ENCODE measurements at regions not wholly inside any gene's neighbourhood (a gene's known extent, or its start where the extent isn't known, plus 50 kb on each side); places are given as distances from the start of the nearest gene placed in this dataset.

DNA sequence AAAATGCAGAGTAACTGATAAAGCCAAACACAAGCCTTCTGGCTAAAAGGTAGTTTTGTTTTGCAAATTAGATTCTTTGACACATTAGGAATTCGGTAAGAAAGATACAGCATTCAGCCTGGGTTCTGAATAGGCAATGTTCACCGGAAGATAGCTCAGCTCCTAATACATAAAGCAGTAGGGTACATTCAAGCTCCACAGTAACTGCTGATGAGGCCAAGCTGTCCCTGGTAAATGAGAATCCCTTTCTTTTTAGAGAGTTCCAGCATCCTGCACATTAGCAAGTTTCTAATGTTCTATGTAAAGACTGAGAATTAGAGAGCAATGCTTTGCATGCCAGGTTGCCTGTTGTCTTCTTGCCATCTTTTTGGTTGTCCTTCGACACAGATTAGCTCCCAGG lies 316.3 kb upstream of the SLC14A2 start:
- Histone ChIP-seq H3K9ac (ENCODE audit: low read depth in 2 of 2, low read length in 2 of 2) (no peak overlapping the region), H3K4me3 (no peak overlapping the region), H3K27ac (no peak overlapping the region), H3K4me1 (no peaks in the 10 kb centered on the region), H3K36me3 (no peaks in the 10 kb centered on the region), H3K27me3 (no peaks in the 10 kb centered on the region), H3K9me3 (no peaks in the 10 kb centered on the region)
- TF ChIP-seq, protein P1, sequence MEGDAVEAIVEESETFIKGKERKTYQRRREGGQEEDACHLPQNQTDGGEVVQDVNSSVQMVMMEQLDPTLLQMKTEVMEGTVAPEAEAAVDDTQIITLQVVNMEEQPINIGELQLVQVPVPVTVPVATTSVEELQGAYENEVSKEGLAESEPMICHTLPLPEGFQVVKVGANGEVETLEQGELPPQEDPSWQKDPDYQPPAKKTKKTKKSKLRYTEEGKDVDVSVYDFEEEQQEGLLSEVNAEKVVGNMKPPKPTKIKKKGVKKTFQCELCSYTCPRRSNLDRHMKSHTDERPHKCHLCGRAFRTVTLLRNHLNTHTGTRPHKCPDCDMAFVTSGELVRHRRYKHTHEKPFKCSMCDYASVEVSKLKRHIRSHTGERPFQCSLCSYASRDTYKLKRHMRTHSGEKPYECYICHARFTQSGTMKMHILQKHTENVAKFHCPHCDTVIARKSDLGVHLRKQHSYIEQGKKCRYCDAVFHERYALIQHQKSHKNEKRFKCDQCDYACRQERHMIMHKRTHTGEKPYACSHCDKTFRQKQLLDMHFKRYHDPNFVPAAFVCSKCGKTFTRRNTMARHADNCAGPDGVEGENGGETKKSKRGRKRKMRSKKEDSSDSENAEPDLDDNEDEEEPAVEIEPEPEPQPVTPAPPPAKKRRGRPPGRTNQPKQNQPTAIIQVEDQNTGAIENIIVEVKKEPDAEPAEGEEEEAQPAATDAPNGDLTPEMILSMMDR (IDR thresholded peaks at IDR 0.05): no peak
- DNase-seq: no peak
- intact Hi-C loops (cut with DNase I): no loop called here

DNA sequence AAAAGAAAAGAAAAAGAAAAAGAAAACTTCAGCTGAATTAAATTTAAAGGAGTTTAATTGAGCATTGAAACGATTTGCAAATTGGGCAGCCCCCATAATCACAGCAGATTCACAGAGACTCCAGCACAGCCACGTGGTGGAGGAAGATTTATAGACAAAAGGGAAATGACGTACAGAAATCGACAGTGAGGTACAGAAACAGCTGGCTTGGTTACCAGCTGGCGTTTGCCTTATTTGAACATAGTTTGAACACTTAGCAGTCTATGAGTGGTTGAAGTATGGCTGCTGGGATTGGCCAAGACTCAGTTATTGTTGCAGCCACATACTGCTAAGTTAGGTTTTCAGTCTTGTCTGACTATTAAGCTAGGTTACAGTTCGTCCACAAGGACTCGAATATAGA lies 312.2 kb upstream of the SLC14A2 start:
- intact Hi-C loops (cut with DNase I): no loop called here
- Histone ChIP-seq H3K27me3 (no peaks in the 10 kb centered on the region), H3K9me3 (no peaks in the 10 kb centered on the region), H3K27ac (no peak overlapping the region), H3K36me3 (no peaks in the 10 kb centered on the region), H3K4me1 (no peaks in the 10 kb centered on the region), H3K9ac (ENCODE audit: low read depth in 2 of 2, low read length in 2 of 2) (no peak overlapping the region), H3K4me3 (no peak overlapping the region)
- no peak for DNase-seq
- TF ChIP-seq, protein P1 (IDR thresholded peaks at IDR 0.05): no peak

DNA sequence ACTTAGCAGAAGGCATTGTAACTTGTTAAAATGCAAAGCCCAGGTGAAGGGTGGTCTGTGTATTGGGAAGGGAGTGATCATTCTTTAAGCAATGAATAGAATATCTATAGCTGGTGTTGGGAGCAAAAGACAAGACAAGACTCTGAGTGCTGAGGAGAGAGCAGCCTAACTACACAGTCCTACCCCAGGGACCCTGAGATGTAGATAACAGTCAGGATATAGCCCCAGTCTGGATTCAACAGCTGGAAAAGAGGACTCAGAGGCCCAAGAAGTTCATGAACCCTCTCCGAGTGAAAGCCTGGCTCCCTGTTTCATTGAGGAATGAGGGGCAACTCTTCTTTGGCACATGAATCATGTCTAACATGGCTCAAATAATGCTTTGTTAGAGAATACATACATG lies 310.7 kb upstream of the SLC14A2 start:
- H3K4me3 ChIP-seq: no peak overlapping the region
- DNase-seq: no peak
- H3K4me1 ChIP-seq: no peaks in the 10 kb centered on the region
- H3K27ac ChIP-seq: no peak overlapping the region
- TF ChIP-seq, protein P1 (IDR thresholded peaks at IDR 0.05): no peak
- no peaks in the 10 kb centered on the region for H3K36me3 ChIP-seq
- H3K27me3 ChIP-seq: no peaks in the 10 kb centered on the region
- H3K9ac ChIP-seq (ENCODE audit: low read depth in 2 of 2, low read length in 2 of 2): no peak overlapping the region
- no peaks in the 10 kb centered on the region for H3K9me3 ChIP-seq
- intact Hi-C loops (cut with DNase I): no loop called here

DNA sequence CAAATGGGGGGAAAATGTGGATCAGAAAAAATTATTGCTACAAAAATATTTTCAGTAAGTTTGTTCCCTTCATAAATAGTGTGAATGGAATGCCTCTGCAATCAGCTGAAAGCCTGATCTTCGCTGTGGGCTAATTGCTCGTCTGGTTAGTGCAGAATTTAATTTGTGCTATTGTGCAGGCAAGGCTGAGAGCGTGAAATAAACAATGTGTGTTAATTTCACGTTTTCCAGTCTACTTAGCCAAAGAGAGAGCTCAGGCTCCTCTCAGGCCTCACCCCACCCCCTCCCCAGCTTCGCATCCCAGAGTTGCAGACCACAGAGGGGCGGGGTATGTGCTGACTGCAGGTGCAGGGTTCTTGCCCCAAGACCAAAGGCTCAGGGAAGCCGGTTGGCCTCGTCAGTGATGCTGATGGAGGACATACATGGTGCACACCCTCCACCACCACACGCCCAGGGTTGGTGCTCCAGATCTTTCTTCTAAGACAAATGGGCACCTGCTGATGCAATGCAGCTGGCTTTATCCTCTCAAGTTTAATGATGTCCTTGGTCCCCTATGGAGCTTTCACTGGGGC lies 302.6 kb upstream of the SLC14A2 start:
- no peak overlapping the region for H3K4me3 ChIP-seq
- no peaks in the 10 kb centered on the region for H3K9me3 ChIP-seq
- intact Hi-C loops (cut with DNase I): no loop called here
- H3K9ac ChIP-seq (ENCODE audit: low read depth in 2 of 2, low read length in 2 of 2): no peak overlapping the region
- H3K36me3 ChIP-seq: no peaks in the 10 kb centered on the region
- H3K27ac ChIP-seq: no peak overlapping the region
- no peak for DNase-seq
- TF ChIP-seq, protein P1 (IDR thresholded peaks at IDR 0.05): no peak
- H3K27me3 ChIP-seq: no peaks in the 10 kb centered on the region
- H3K4me1 ChIP-seq: no peaks in the 10 kb centered on the region

DNA sequence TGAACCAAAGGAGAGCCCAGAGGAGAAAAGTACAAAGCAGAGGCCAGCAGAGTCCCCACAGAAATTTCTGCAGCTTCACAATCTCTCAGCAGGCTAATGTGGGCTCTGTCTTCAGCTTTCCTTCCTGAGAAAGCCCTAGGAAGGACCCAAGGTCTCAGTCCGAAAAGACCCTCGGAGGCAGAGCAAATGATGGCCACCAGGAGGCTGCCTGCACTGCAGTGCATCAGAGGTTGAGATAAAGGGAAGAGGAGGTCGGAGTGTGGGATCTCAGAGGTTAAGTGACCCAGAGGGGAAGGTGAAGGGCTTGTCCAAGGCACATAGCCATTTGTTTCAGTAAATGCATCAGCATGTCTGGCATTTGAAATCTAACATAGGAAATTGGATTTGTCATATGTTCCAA lies 299.1 kb upstream of the SLC14A2 start:
- H3K4me3 ChIP-seq: no peak overlapping the region
- intact Hi-C loops (cut with DNase I): no loop called here
- H3K9me3 ChIP-seq: no peaks in the 10 kb centered on the region
- TF ChIP-seq, protein P1 (IDR thresholded peaks at IDR 0.05): no peak
- no peaks in the 10 kb centered on the region for H3K36me3 ChIP-seq
- H3K9ac ChIP-seq (ENCODE audit: low read depth in 2 of 2, low read length in 2 of 2): no peak overlapping the region
- no peak overlapping the region for H3K27ac ChIP-seq
- no peaks in the 10 kb centered on the region for H3K27me3 ChIP-seq
- no peaks in the 10 kb centered on the region for H3K4me1 ChIP-seq
- DNase-seq: no peak
